ENCODE measurements at regions not wholly inside any gene's neighbourhood (a gene's known extent, or its start where the extent isn't known, plus 50 kb on each side); places are given as distances from the start of the nearest gene placed in this dataset.

DNA sequence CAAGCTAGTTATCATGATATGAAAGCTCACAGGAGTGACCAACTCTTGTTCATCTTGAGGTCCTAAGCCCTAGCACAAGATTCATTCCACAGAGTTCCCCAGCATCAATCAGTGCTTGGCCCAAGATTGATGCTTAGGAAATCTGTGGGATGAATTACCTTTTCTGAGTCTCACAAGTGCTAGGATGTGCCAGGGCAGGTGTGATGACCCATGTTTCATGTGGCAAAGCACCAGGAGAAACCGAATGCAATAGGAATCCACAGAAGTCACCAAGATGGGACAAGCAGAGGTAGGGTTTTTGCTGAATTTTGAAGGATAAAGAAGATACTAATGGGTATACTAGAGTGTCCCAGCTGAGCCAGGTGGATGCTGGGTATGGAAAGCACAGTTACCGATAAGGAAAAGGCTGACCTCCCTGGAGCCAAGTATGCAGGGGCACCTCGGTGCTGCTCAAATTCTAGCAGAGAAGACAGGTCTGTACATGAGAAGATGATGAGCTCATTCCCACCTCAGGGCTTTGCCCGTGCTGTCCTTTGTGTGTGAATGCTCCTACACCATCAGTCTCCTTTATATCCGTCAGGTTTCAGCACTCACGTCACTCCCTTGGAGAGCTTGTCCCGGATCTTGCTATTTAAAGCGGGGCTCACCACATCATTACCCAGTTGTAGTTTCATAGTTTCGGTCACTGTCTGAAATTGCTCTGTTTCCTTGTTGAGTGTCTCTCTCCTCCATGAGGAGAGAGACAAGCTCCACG lies 168.9 kb upstream of the TSC22D1 start:
- H3K4me3 ChIP-seq (ENCODE audit: low read length) = no peak overlapping the region
- DNase-seq (ENCODE audit: low read depth) = no peak
- TF ChIP-seq, protein P1, sequence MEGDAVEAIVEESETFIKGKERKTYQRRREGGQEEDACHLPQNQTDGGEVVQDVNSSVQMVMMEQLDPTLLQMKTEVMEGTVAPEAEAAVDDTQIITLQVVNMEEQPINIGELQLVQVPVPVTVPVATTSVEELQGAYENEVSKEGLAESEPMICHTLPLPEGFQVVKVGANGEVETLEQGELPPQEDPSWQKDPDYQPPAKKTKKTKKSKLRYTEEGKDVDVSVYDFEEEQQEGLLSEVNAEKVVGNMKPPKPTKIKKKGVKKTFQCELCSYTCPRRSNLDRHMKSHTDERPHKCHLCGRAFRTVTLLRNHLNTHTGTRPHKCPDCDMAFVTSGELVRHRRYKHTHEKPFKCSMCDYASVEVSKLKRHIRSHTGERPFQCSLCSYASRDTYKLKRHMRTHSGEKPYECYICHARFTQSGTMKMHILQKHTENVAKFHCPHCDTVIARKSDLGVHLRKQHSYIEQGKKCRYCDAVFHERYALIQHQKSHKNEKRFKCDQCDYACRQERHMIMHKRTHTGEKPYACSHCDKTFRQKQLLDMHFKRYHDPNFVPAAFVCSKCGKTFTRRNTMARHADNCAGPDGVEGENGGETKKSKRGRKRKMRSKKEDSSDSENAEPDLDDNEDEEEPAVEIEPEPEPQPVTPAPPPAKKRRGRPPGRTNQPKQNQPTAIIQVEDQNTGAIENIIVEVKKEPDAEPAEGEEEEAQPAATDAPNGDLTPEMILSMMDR (conservative IDR thresholded peaks at IDR 0.05; ENCODE audit: low read length) = no peak

DNA sequence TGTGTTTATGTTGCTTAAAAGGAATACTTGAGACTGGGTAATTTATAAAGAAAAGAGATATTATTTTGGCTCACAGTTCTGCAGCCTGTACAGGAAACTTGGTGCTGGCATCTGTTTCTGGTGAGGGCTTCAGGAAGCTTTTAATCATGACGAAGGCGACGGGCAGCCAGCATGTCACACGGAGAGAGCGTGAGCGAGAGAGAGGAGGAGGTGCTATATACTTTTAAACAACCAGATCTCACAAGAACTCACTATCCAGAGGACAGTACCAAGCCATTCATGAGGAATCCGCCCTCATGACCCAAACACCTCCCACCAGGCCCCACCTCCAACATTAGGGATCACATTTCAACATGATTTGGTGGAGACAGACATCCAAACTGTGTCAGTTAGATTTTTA lies 163.4 kb upstream of the TSC22D1 start:
- TF ChIP-seq, protein P1 (conservative IDR thresholded peaks at IDR 0.05; ENCODE audit: low read length) = no peak
- no peak overlapping the region for H3K4me3 ChIP-seq (ENCODE audit: low read length)
- DNase-seq (ENCODE audit: low read depth) = peak; percentile 65

DNA sequence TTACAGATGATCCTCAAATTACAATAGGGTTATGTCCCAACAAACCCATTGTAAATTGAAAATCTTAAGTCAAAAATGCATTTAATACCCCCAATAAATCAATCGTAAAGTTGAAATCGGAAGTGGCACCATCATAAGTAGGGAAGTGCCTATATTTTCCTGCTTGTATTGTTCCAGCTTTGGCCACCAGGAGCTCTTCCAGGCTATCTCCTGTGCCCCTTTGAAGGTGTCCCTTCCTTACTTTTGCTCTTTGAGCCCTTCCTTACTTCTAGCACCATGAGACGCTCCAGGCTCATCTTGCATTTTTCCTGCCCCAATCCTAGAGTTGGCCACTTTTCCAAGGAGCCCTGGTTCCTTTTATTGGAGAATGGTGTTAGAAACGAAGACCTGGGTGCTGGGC lies 163.0 kb upstream of the TSC22D1 start:
- TF ChIP-seq, protein P1 (conservative IDR thresholded peaks at IDR 0.05; ENCODE audit: low read length) = peak; percentile 16; the same call in 1 of the 2 replicates
- H3K4me3 ChIP-seq (ENCODE audit: low read length) = no peak overlapping the region
- DNase-seq (ENCODE audit: low read depth) = no peak

DNA sequence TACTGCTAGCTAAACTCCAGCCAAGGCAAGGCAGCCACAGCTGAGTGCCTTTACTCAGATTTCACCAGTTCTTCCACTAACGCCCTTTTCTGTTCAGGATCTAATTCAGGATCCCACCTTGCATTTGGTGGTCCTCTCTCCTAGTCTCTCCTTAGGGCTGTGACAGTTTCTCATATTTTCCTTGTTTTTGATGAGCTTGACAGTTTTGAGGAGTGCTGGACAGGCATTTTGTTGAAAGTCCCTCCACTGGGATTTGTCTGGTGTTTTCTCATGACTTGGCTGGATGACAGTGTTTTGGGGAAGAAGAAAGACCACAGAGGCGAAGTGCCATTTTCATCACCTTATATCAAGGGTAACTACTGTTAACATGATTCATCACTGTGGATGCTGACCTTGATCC lies 162.3 kb upstream of the TSC22D1 start:
- no peak overlapping the region for H3K4me3 ChIP-seq (ENCODE audit: low read length)
- TF ChIP-seq, protein P1 (conservative IDR thresholded peaks at IDR 0.05; ENCODE audit: low read length) = no peak
- DNase-seq (ENCODE audit: low read depth) = no peak

DNA sequence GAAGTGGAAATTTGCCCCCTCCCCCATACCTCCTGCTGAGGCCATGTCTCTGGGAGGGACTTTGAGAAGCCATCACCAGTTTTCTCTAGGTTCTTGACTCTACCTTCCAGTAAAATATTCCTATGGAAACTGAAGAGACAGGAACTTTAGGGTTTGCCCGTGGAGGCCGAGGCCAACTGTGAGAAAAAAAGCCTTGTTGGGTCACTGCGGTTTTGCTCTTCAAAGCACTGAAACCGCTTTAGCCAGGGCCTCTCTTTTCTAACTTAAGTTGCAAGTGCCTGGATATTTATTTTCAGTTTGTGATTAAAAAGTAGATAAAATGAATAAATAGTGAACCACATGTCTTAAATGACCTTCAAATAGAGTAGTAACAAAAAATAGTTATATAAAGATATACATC lies 159.7 kb upstream of the TSC22D1 start:
- DNase-seq (ENCODE audit: low read depth) = no peak
- TF ChIP-seq, protein P1 (conservative IDR thresholded peaks at IDR 0.05; ENCODE audit: low read length) = no peak
- H3K4me3 ChIP-seq (ENCODE audit: low read length) = no peak overlapping the region

DNA sequence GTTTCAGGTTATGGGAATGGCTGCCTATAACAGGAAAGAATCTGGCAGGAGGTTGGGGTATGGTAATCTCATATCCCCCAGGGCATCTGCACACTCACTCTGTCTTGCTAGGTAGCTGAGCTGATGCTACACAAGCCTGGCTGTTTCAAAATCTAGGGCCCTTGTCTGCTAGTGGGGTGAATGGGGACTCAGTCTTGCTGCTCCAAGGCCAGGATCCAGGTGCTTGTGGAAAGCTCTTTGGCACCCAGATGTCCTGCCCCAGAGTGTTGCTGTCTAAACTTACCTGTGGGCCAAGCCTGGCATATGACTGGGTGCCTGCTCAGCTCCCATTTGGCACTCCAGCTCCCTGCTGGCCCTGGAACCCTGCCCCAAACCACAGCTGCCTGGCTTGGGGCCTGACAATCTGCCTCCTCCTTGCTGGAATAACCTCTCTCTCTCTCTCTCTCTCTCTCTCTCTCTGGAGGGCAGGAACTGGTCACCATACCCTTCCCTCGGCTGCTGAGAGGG lies 158.1 kb upstream of the TSC22D1 start:
- TF ChIP-seq, protein P1 (conservative IDR thresholded peaks at IDR 0.05; ENCODE audit: low read length) = no peak
- no peak overlapping the region for H3K4me3 ChIP-seq (ENCODE audit: low read length)
- peak; percentile 76 for DNase-seq (ENCODE audit: low read depth)

DNA sequence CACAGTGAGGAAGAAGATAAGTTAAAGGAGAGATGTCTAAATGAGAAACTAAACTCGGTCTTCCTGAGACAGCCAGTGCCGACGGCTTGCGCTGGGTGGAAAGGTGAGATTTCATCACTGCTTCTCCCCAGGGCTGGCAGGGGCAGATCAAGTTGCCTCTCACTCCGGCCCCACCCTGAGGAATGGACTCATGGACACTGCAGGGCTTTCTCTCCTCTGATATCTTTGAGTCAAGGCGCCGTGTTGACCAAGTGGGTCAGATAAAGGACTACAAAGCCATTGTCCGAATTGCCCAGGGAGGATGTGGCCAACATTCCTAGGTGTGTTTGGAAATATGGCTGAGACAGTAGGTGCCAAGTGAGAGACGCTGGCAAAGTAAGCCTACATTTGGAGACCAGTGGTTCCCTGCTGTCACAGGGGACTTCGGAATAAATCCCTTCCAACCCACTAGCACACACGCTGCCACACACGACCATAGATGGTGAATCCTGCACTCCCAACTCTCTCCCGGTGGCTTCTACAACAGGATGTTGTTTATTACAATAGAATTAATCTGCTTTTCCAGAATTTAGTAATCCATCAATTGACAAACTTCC lies 156.5 kb upstream of the TSC22D1 start:
- DNase-seq (ENCODE audit: low read depth) = no peak
- TF ChIP-seq, protein P1 (conservative IDR thresholded peaks at IDR 0.05; ENCODE audit: low read length) = no peak
- H3K4me3 ChIP-seq (ENCODE audit: low read length) = no peak overlapping the region

All from AG10803 (cell line).